Smooth muscle cell (in vitro differentiated cells): ENCODE measurements at regions not wholly inside any gene's neighbourhood (a gene's known extent, or its start where the extent isn't known, plus 50 kb on each side); places are given as distances from the start of the nearest gene placed in this dataset.
A peak's percentile ranks its signal among the peaks of the same experiment; 100 is the strongest.

Source experiments
- DNase-seq: peaks from one replicate; lab custom pipeline; 2025; ENCODE audit not compliant: unreplicated experiment; lab: John Stamatoyannopoulos, UW
- H2AFZ ChIP-seq: fragments of 200-600 bp; sonication (generic); 2 replicates; pipeline ENCODE4 v1.6.0; 2016; ENCODE audit warnings: antibody characterized with exemption, low read depth, mild to moderate bottlenecking
- H3F3A ChIP-seq: fragments of 200-600 bp; sonication (generic); 2 replicates; pipeline ENCODE4 v1.6.0; 2017; ENCODE audit warnings: antibody characterized with exemption, low read depth
- H3K27ac ChIP-seq: fragments of 200-600 bp; sonication (generic); 2 replicates; pipeline ENCODE4 v1.5.1; 2016; ENCODE audit warnings: low read depth, mild to moderate bottlenecking
- H3K27me3 ChIP-seq: fragments of 200-600 bp; sonication (generic); 2 replicates; pipeline ENCODE4 v1.6.1; 2016; ENCODE audit warnings: low read depth, mild to moderate bottlenecking
- H3K36me3 ChIP-seq: fragments of 200-600 bp; sonication (generic); 2 replicates; pipeline ENCODE4 v1.5.1; 2016; ENCODE audit warnings: low read depth
- H3K4me1 ChIP-seq: fragments of 200-600 bp; sonication (generic); 2 replicates; pipeline ENCODE4 v1.5.1; 2016; ENCODE audit warnings: low read depth
- H3K4me2 ChIP-seq: fragments of 200-600 bp; sonication (generic); 2 replicates; pipeline ENCODE4 v1.6.0; 2016; ENCODE audit warnings: mild to moderate bottlenecking
- H3K4me3 ChIP-seq: fragments of 200-600 bp; sonication (generic); 2 replicates; pipeline ENCODE4 v1.5.1; 2016; ENCODE audit warnings: mild to moderate bottlenecking
- H3K79me2 ChIP-seq: fragments of 200-600 bp; sonication (generic); 2 replicates; pipeline ENCODE4 v1.6.0; 2016; ENCODE audit warnings: low read depth, mild to moderate bottlenecking
- H3K9ac ChIP-seq: fragments of 200-600 bp; sonication (generic); 2 replicates; pipeline ENCODE4 v1.6.0; 2016; ENCODE audit warnings: low read depth
- H3K9me3 ChIP-seq: fragments of 200-600 bp; sonication (generic); replicated peaks from 2 replicates; pipeline ENCODE4 v1.5.1; 2016; ENCODE audit warnings: low read depth
- H4K20me1 ChIP-seq: fragments of 200-600 bp; sonication (generic); 2 replicates; pipeline ENCODE4 v1.6.0; 2016; ENCODE audit warnings: low read depth
- WGBS: methylation state at CpG from one replicate; pipeline ENCODE4 v1.1.7; 2016; ENCODE audit warnings: low lambda C conversion rate; 5-methylcytosine and 5-hydroxymethylcytosine counted together
- TF ChIP-seq, protein P1 (sequence below): fragments of 200-600 bp; sonication (generic); IDR thresholded peaks from 2 replicates; pipeline ENCODE4 v1.5.1; 2017; ENCODE audit warnings: borderline replicate concordance, mild to moderate bottlenecking, antibody characterized with exemption; ENCODE audit not compliant: insufficient read depth, poor library complexity, severe bottlenecking

DNA sequence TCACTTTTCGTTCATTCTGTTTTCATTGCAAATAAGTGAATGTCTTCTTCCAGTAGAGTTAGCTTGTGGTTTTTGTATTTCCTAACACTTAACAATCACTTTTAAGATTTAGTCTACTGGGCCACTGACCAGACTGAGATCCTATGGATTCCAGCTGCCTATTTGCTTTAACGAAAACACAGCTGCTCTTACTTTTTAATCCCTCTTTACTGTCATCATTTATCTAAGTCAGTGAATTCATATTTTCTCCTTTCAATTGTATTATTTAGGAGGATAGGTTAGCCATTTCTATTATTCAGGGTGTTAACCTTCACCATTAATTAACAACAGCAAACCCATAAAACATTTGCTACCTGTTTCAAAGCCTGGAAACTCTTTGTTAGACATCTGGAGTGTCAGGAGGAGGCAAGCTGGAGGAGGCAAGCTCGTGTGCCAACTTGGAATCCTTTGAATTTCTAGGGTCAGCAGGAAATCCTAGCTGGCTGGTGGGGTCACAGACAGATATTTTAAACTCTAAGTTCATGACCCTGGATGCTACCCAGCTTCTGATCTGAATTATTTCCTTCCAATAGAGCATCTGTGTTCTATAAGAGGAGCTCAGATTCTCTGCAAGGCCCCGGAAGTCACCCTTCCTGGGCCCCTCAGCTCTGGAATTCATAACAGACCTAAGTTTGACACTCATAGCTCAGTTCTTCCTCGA, 385.3 kb downstream of the RBM43 start:
- Histone ChIP-seq H3K27me3 (no peaks in the 10 kb centered on the region), H3K36me3 (no peaks in the 10 kb centered on the region), H3F3A (peaks cover 14% of the 10 kb centered on the region), H4K20me1 (no peaks in the 10 kb centered on the region), H3K4me3 (no peak overlapping the region), H3K79me2 (no peaks in the 10 kb centered on the region), H3K27ac (peak overlapping the region; percentile 54), H3K9me3 (no peaks in the 10 kb centered on the region), H3K4me1 (peaks cover 33% of the 10 kb centered on the region), H3K9ac (no peak overlapping the region), H2AFZ (no peak overlapping the region), H3K4me2 (peak overlapping the region; percentile 20)
- no peak for DNase-seq
- 29% methylated on average over 5 of the region's 5 CpGs for WGBS
- TF ChIP-seq, protein P1, sequence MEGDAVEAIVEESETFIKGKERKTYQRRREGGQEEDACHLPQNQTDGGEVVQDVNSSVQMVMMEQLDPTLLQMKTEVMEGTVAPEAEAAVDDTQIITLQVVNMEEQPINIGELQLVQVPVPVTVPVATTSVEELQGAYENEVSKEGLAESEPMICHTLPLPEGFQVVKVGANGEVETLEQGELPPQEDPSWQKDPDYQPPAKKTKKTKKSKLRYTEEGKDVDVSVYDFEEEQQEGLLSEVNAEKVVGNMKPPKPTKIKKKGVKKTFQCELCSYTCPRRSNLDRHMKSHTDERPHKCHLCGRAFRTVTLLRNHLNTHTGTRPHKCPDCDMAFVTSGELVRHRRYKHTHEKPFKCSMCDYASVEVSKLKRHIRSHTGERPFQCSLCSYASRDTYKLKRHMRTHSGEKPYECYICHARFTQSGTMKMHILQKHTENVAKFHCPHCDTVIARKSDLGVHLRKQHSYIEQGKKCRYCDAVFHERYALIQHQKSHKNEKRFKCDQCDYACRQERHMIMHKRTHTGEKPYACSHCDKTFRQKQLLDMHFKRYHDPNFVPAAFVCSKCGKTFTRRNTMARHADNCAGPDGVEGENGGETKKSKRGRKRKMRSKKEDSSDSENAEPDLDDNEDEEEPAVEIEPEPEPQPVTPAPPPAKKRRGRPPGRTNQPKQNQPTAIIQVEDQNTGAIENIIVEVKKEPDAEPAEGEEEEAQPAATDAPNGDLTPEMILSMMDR = no peak

DNA sequence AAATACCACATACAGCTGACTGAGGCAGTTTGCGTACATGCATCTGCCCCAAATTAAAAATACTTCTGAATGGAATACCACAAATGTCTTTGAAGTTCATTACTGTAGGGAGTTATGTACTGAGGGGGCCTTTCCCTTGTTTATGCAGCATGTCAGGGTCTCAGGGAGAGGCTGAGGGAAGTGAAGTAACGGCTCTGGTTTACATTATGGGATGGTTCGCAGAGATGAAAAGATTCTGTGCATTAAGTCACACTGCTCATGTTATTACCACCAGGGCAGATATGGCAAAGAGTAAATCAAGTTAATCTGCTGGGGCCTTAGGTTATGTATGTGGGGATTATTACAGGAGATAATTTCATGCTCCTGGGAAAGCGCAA, 385.9 kb upstream of the RND3 start:
- Histone ChIP-seq H3K36me3 (no peaks in the 10 kb centered on the region), H3K9ac (no peak overlapping the region), H3F3A (peaks cover 14% of the 10 kb centered on the region), H3K4me1 (peaks cover 33% of the 10 kb centered on the region), H4K20me1 (no peaks in the 10 kb centered on the region), H2AFZ (no peak overlapping the region), H3K27me3 (no peaks in the 10 kb centered on the region), H3K27ac (no peak overlapping the region), H3K4me3 (no peak overlapping the region), H3K4me2 (peak overlapping the region; percentile 74), H3K9me3 (no peaks in the 10 kb centered on the region), H3K79me2 (no peaks in the 10 kb centered on the region)
- no peak for DNase-seq
- WGBS = 15% methylated on average over 4 of the region's 4 CpGs
- TF ChIP-seq, protein P1 = no peak

DNA sequence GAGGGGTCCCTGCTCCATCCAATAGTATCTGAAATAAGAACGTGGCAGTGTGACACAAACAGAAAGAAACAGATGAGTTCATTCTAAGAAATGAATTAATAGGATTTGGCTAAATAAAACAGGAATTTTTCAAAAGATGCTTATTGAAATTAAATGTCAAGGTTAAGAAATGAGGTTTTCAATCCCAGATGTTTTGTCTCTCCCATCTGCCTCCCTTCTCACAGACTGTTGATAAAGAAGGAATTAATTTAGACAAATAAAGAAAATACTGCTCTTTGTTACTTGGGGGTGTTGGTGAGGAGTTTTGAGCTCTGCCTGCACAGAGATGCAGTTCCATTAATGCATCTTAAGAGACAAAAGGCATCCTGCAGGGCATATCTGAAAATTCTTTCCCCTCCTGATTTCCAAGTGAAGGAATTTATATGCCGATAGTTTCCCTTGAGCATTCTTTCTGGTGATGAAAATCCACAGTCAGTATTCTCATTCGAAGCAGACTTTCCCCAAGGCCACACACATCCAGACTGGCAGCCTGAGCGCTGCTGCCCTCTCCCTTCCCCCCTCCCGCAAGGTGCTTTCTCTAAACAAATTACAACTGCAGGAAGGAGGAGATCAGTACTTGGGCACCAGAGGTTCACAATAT, 385.4 kb upstream of the RND3 start:
- 15% methylated on average over 5 of the region's 5 CpGs for WGBS

More for the DNA sequence above, 385.4 kb upstream of the RND3 start:
- Histone ChIP-seq H3K4me1 (peaks cover 33% of the 10 kb centered on the region), H3K4me3 (no peak overlapping the region), H3K4me2 (peak overlapping the region; percentile 74), H3K27me3 (no peaks in the 10 kb centered on the region), H2AFZ (no peak overlapping the region), H3F3A (peaks cover 14% of the 10 kb centered on the region), H4K20me1 (no peaks in the 10 kb centered on the region), H3K36me3 (no peaks in the 10 kb centered on the region), H3K9ac (no peak overlapping the region), H3K27ac (no peak overlapping the region), H3K79me2 (no peaks in the 10 kb centered on the region), H3K9me3 (no peaks in the 10 kb centered on the region)
- TF ChIP-seq, protein P1 = no peak
- DNase-seq = no peak
